Thyroid gland (tissue), 4 donors: ENCODE measurements at regions not wholly inside any gene's neighbourhood (a gene's known extent, or its start where the extent isn't known, plus 50 kb on each side); places are given as distances from the start of the nearest gene placed in this dataset.

ENCODE experiments used
- DNase-seq, 2 donors: peaks; one replicate each; pipeline ENCODE4 v3.0.0-alpha.2; 2019
- H3K27ac ChIP-seq, 3 donors: fragments of 200-600 bp; sonication (generic); 1 replicate in 2 of 3; 2 replicates in 1 of 3; pipeline ENCODE4 v1.5.1; 2016 to 2019; ENCODE audit warnings: mild to moderate bottlenecking in 1 of 3, moderate library complexity in 1 of 3
- H3K27me3 ChIP-seq: fragments of 200-600 bp; sonication (generic); one replicate; pipeline ENCODE4 v1.5.1; 2019
- H3K36me3 ChIP-seq, 2 donors: fragments of 200-600 bp; sonication (generic); one replicate each; pipeline ENCODE4 v1.5.1; 2016 to 2019
- H3K4me1 ChIP-seq, 2 donors: fragments of 200-600 bp; sonication (generic); one replicate each; pipeline ENCODE4 v1.5.1; 2017 to 2019
- H3K4me3 ChIP-seq, 3 donors: fragments of 200-600 bp; sonication (generic); replicated peaks in 1 of 3; 1 replicate in 2 of 3; 2 replicates in 1 of 3; pipeline ENCODE4 v1.5.1; 2016; ENCODE audit warnings: mild to moderate bottlenecking in 1 of 3
- H3K9me3 ChIP-seq: fragments of 200-600 bp; sonication (generic); one replicate; pipeline ENCODE4 v1.5.1; 2017
- POLR2A ChIP-seq, 2 donors: fragments of 450-650 bp; IDR thresholded peaks; one replicate each; pipeline ENCODE4 v1.6.1; 2017; ENCODE audit warnings: antibody characterized with exemption in 2 of 2, mild to moderate bottlenecking in 2 of 2, moderate library complexity in 1 of 2
- WGBS, 2 donors: methylation state at CpG; one replicate each; pipeline ENCODE4 v1.1.5; 2017; 5-methylcytosine and 5-hydroxymethylcytosine counted together
- intact Hi-C: fragments of 100-400 bp; cut with DNase I; formaldehyde crosslinking; loops from one replicate; pipeline ENCODE4 v1.15.1; 2023
- TF ChIP-seq, protein P1 (sequence below), 6 experiments: fragments of 200-600 bp in 3 of 6; fragments of 450-650 bp in 3 of 6; sonication (generic) in 3 of 6; IDR thresholded peaks; one replicate each; pipeline ENCODE4 v1.5.1; 2016 to 2019; ENCODE audit warnings: antibody characterized with exemption in 6 of 6, mild to moderate bottlenecking in 2 of 6, inconsistent platforms in 1 of 6, moderate library complexity in 1 of 6

- no peak for TF ChIP-seq POLR2A (IDR thresholded peaks at IDR 0.05)
- TF ChIP-seq, protein P1, sequence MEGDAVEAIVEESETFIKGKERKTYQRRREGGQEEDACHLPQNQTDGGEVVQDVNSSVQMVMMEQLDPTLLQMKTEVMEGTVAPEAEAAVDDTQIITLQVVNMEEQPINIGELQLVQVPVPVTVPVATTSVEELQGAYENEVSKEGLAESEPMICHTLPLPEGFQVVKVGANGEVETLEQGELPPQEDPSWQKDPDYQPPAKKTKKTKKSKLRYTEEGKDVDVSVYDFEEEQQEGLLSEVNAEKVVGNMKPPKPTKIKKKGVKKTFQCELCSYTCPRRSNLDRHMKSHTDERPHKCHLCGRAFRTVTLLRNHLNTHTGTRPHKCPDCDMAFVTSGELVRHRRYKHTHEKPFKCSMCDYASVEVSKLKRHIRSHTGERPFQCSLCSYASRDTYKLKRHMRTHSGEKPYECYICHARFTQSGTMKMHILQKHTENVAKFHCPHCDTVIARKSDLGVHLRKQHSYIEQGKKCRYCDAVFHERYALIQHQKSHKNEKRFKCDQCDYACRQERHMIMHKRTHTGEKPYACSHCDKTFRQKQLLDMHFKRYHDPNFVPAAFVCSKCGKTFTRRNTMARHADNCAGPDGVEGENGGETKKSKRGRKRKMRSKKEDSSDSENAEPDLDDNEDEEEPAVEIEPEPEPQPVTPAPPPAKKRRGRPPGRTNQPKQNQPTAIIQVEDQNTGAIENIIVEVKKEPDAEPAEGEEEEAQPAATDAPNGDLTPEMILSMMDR (IDR thresholded peaks at IDR 0.05) = no peak
- intact Hi-C loops = no loop called here
- H3K27me3 ChIP-seq = no peaks in the 10 kb centered on the region
- DNase-seq = no peak
- H3K4me3 ChIP-seq = no peak overlapping the region
- no peaks in the 10 kb centered on the region for H3K36me3 ChIP-seq
- H3K9me3 ChIP-seq = no peaks in the 10 kb centered on the region
- WGBS, 2 donors = 80 to 86% methylated on average over 3 of the region's 3 CpGs
- H3K4me1 ChIP-seq = no peaks in the 10 kb centered on the region
- H3K27ac ChIP-seq = no peak overlapping the region
Observed at GRCh38 chr16:79808731-79809130, 208.2 kb upstream of the MAF start.

DNA sequence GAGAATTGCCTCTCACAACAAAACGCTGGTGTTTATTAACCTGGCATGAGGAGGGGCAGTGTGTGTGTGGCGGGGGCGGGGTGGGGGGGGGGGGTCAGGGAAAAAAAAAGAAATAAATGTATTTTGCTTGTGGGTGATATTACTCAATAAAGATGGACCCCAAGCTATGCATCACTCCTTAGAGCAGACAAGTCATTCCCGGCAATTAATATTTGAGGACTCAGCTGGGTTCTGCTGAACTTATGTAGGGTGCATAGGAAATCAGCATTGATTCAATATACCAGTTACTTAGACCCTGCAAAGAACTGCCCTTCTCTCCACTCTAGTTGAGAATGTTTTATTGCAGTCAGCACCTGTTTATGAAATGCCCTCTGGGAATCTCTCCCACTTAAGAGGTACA is 206.2 kb upstream of the MAF start:
- no peaks in the 10 kb centered on the region for H3K9me3 ChIP-seq
- DNase-seq = no peak
- no peak overlapping the region for H3K27ac ChIP-seq
- intact Hi-C loops = no loop called here
- no peaks in the 10 kb centered on the region for H3K27me3 ChIP-seq
- TF ChIP-seq, protein P1 (IDR thresholded peaks at IDR 0.05) = no peak
- TF ChIP-seq POLR2A (IDR thresholded peaks at IDR 0.05) = no peak
- H3K4me3 ChIP-seq = no peak overlapping the region
- H3K4me1 ChIP-seq = no peaks in the 10 kb centered on the region
- 88 to 91% methylated on average over 4 of the region's 4 CpGs for WGBS, 2 donors
- no peaks in the 10 kb centered on the region for H3K36me3 ChIP-seq

DNA sequence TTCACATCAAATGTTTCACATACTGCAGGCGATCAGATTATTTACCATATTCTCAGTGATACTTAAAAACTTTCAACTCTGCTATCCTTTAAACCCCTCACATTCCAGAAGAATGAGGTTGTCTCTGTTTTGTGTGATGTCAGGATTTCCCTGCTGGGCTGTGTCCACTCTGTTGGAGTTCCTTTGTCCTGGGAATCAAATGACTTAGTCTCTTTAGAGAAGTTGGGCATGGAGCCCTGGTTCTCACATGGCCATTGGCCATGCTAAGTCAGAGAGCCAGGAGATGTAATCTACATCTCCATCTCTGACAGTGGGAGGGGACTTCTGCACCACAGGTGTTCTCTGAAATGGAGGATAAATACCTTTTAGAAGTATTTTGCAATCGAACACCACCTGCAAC is 205.1 kb upstream of the MAF start:
- intact Hi-C loops = no loop called here
- no peak for DNase-seq
- H3K9me3 ChIP-seq = no peaks in the 10 kb centered on the region
- TF ChIP-seq, protein P1 (IDR thresholded peaks at IDR 0.05) = no peak
- no peak for TF ChIP-seq POLR2A (IDR thresholded peaks at IDR 0.05)
- H3K4me3 ChIP-seq = no peak overlapping the region
- WGBS, 2 donors = 70 to 77% methylated on average over 2 of the region's 2 CpGs
- H3K27me3 ChIP-seq = no peaks in the 10 kb centered on the region
- no peaks in the 10 kb centered on the region for H3K36me3 ChIP-seq
- no peaks in the 10 kb centered on the region for H3K4me1 ChIP-seq
- H3K27ac ChIP-seq = no peak overlapping the region

DNA sequence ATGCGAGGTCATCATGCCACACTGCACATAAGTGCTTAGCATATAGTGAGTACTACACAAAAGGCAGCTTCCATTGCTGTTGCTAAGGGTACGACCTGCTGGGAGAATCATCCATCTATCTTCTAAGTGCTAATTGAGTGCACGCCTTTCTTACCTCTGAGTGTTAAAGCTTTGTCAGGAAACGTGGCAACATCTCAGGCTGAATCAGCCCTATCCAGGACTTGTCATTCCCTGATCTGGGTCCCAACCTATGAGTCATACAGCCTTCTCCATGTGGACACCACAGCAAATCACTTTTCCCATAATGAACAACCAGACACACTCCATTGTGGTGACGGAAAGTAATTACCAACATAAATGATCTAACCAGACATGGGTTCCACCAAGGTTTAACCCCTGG is 201.1 kb upstream of the MAF start:
- DNase-seq = no peak
- WGBS, 2 donors = 83 to 95% methylated on average over 5 of the region's 5 CpGs
- H3K27ac ChIP-seq = no peak overlapping the region
- intact Hi-C loops = no loop called here
- no peak overlapping the region for H3K4me3 ChIP-seq
- no peaks in the 10 kb centered on the region for H3K9me3 ChIP-seq
- no peaks in the 10 kb centered on the region for H3K36me3 ChIP-seq
- TF ChIP-seq, protein P1 (IDR thresholded peaks at IDR 0.05) = no peak
- TF ChIP-seq POLR2A (IDR thresholded peaks at IDR 0.05) = no peak
- no peaks in the 10 kb centered on the region for H3K4me1 ChIP-seq
- H3K27me3 ChIP-seq = no peaks in the 10 kb centered on the region

DNA sequence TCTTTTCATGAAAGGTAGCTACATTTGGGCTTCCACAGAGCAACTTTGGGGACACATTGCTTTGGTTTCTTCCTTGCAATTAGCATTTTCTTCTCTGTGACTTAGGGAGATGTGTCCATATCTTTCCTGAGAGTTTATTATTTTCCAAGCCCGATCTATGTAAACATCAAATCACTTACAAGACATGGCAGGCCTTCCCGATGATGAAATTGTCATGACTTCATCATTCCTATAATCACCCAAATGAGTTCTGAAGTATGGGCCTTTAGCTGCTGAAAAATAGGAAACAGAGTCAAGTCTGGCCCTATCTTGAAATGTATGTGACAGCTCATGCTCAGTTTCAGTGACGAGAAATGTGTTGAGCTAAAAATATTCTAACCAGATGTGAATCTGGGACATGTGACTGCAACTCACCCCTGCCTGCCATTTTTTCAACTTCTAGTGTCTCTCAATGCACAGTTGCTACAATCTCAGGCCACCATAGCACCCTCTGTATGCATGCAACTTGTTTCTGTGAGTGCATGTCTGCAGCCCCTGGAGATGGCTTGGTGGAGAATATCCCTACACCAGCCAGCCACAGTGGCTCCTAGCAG is 199.6 kb upstream of the MAF start:
- Histone ChIP-seq H3K4me3 (no peak overlapping the region), H3K36me3 (no peaks in the 10 kb centered on the region), H3K27ac (no peak overlapping the region), H3K27me3 (no peaks in the 10 kb centered on the region), H3K4me1 (no peaks in the 10 kb centered on the region), H3K9me3 (no peaks in the 10 kb centered on the region)
- TF ChIP-seq, protein P1 (IDR thresholded peaks at IDR 0.05) = no peak
- TF ChIP-seq POLR2A (IDR thresholded peaks at IDR 0.05) = no peak
- WGBS, 2 donors = 76 to 82% methylated on average over 3 of the region's 3 CpGs
- intact Hi-C loops = no loop called here
- no peak for DNase-seq
